SJSA1 (cell line): ENCODE measurements at regions not wholly inside any gene's neighbourhood (a gene's known extent, or its start where the extent isn't known, plus 50 kb on each side); places are given as distances from the start of the nearest gene placed in this dataset.
"Not testable (repeated sequence)": the region's sequence is repeated elsewhere in the genome, so short reads cannot be mapped to it uniquely, and the experiment has no call there.

Experiments used
- DNase-seq, 2 experiments: peaks; one replicate each; pipeline ENCODE4 v3.0.0-alpha.2; 2015 to 2020; ENCODE audit warnings: low spot score in 2 of 2, low read depth in 1 of 2
- H3K27ac ChIP-seq: fragments of 250-450 bp; sonication (Bioruptor Pico); 2 replicates; pipeline ENCODE4 v1.5.1; 2020; ENCODE audit warnings: mild to moderate bottlenecking, moderate library complexity
- H3K27me3 ChIP-seq: fragments of 250-450 bp; sonication (Bioruptor Pico); replicated peaks from 2 replicates; pipeline ENCODE4 v1.5.1; 2020; ENCODE audit warnings: mild to moderate bottlenecking, moderate library complexity
- H3K36me3 ChIP-seq: fragments of 250-450 bp; sonication (Bioruptor Pico); 2 replicates; pipeline ENCODE4 v1.5.1; 2020; ENCODE audit warnings: mild to moderate bottlenecking
- H3K4me1 ChIP-seq: fragments of 250-450 bp; sonication (Bioruptor Pico); replicated peaks from 2 replicates; pipeline ENCODE4 v1.6.1; 2021; ENCODE audit warnings: mild to moderate bottlenecking
- H3K4me3 ChIP-seq: fragments of 250-450 bp; sonication (Bioruptor Pico); 2 replicates; pipeline ENCODE4 v1.5.1; 2020; ENCODE audit warnings: mild to moderate bottlenecking
- H3K9me3 ChIP-seq: fragments of 250-450 bp; sonication (Bioruptor Pico); replicated peaks from 2 replicates; pipeline ENCODE4 v1.5.1; 2020; ENCODE audit warnings: mild to moderate bottlenecking

DNA sequence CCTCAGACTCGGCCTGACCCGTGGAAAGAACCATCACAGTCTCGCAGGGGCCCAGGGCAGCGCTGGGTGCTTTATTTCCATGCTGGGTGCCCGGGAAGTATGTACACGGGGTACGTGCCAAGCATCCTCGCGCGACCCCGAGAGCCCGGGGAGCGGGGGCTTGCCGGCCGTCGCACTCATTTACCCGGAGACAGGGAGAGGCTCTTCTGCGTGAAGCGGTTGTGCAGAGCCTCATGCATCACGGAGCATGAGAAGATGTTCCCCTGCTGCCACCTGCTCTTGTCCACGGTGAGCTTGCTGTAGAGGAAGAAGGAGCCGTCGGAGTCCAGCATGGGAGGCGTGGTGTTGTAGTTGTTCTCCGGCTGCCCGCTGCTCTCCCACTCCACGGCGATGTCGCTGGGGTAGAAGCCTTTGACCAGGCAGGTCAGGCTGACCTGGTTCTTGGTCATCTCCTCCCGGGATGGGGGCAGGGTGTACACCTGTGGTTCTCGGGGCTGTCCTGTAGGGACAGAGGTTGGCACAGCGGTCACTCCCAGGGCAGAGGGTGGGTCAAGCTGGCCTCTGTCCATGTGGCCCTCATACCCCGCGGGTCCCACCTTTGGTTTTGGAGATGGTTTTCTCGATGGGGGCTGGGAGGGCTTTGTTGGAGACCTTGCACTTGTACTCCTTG is 242.8 kb downstream of the TMEM121 start:
- H3K27ac ChIP-seq, DNase-seq, H3K27me3 ChIP-seq, H3K4me3 ChIP-seq, H3K4me1 ChIP-seq, H3K36me3 ChIP-seq, H3K9me3 ChIP-seq: not testable (repeated sequence)

DNA sequence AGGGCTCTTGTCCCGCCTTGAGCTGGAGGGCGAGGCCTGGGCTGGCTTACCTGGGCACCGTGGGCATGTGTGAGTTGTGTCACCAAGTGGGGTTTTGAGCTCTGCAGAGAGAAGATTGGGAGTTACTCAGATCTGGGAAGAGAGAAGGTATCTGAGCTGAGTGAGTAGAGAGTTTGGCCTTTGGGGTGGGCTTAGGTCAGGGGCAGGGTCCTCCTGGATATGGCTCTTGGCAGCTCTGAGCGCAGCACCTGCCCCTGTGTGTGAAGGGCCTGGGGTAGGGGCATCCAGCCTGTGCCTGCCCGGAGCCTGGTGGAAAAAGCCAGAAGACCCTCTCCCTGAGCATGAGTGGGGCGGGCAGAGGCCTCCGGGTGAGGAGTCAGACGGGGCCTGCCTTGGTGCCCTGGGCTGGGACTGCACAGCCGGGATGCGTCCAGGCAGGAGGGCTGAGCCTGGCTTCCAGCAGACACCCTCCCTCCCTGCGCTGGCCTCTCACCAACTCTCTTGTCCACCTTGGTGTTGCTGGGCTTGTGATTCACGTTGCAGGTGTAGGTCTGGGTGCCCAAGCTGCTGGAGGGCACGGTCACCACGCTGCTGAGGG is 244.3 kb downstream of the TMEM121 start:
- not testable (repeated sequence) for H3K27ac ChIP-seq, H3K4me3 ChIP-seq, H3K4me1 ChIP-seq, H3K9me3 ChIP-seq, H3K27me3 ChIP-seq, DNase-seq, H3K36me3 ChIP-seq

DNA sequence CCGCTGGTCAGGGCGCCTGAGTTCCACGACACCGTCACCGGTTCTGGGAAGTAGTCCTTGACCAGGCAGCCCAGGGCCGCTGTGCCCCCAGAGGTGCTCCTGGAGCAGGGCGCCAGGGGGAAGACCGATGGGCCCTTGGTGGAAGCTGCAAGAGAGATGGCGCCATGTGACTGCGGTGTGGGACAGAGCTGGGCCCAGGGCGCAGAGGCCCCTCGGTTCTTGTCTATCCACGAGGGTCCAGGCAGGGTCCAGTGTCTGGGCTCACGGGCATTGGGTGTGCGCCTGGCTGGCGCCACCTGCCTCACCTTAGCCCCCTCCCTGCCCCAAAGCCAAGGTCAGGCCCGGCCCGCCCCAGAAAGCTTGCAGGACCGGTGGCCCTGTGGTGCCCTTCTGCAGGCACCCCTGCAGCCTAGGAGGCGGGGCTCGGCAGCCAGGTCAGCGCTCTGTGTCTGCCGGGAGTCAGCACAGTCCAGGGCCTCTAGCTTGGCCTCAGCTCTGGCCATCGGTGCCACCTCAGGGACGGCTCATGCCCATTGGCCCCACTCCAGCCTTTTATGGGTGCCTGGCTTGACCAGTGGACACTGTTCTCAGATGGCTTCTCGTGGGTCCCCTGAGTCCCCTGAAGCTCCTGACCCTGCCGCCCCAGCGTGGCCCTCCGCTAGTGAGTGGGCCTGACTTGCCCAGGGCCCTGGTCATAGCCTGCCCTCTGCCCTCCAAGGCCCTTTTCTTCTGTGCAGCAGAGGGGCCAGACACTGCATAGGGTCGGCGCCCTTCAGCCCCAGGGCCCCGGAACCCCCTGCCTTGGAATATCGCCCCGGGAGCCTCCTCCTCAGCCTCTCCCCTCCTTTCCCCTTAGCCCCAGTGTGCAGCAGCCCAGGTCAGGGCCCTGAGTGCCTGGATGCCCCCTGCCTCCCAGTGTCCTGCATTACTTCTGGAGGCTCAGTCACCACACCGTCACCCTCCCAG is 245.2 kb downstream of the TMEM121 start:
- not testable (repeated sequence) for H3K4me3 ChIP-seq, H3K9me3 ChIP-seq, H3K27ac ChIP-seq, H3K27me3 ChIP-seq, H3K4me1 ChIP-seq, H3K36me3 ChIP-seq, DNase-seq

DNA sequence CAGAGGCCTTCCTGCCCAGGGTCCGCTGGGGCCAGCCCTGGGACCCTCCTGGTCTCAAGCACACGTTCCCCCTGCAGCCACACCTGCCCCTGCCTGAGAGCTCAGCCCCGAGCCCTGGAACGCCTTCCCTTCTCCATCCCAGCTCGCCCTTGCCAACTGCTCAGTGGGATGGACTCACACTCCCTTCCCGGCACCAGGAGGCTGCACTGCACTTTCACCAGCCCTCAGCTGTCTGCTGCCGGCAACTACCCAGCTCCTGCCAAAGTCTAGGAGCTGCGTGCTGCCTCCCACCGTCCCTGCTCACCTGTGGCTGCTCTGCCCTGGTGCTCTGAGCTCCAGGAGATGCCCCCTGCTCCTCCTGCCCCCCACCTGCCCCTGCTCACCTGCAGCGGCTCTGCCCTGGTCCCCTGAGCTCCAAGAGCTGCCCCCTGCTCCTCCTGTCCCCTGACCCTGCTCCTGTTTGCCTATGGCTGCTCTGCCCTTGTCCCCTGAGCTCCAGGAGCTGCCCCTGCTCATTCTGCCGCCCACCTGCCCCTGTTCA is 246.4 kb downstream of the TMEM121 start:
- not testable (repeated sequence) for H3K9me3 ChIP-seq, H3K4me1 ChIP-seq, H3K27ac ChIP-seq, H3K4me3 ChIP-seq, DNase-seq, H3K36me3 ChIP-seq, H3K27me3 ChIP-seq

DNA sequence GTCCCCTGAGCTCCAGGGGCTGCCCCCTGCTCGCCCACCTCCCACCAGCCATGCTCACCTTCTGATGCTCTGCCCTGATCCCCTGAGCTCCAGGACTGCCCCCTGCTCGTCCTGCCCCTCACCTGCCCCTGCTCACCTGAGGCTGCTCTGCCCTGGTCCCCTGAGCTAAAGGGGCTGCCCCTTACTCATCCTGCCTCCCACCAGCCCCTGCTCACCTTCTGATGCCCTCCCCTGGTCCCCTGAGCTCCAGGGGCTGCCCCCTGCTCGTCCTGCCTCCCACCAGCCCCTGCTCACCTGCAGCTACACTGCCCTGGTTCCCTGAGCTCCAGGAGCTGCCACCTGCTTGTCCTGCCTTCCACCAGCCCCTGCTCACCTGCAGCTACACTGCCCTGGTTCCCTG is 247.2 kb downstream of the TMEM121 start:
- Histone ChIP-seq H3K36me3 (no peaks in the 10 kb centered on the region), H3K9me3 (no peaks in the 10 kb centered on the region), H3K4me3 (no peak overlapping the region), H3K4me1 (no peaks in the 10 kb centered on the region), H3K27ac (no peak overlapping the region), H3K27me3 (no peaks in the 10 kb centered on the region)
- DNase-seq: no peak

DNA sequence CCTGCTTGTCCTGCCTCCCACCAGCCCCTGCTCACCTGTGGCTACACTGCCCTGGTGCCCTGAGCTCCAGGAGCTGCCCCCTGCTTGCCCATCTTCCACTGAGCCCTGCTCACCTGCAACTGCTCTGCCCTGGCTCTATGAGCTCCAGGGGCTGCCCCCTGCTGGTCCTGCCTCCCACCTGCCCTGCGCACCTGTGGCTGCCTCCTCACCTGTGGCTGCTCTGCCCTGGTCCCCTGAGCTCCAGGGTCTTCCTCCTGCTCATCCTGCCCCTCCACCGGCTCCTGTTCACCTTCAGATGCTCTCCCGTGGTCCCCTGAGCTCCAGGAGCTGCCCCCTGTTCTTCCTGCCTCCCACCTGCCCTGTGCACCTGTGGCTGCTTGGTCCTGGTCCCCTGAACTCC is 247.6 kb downstream of the TMEM121 start:
- no peaks in the 10 kb centered on the region for H3K4me1 ChIP-seq
- no peak overlapping the region for H3K27ac ChIP-seq
- H3K4me3 ChIP-seq: no peak overlapping the region
- no peaks in the 10 kb centered on the region for H3K9me3 ChIP-seq
- H3K27me3 ChIP-seq: no peaks in the 10 kb centered on the region
- no peaks in the 10 kb centered on the region for H3K36me3 ChIP-seq
- DNase-seq: no peak

DNA sequence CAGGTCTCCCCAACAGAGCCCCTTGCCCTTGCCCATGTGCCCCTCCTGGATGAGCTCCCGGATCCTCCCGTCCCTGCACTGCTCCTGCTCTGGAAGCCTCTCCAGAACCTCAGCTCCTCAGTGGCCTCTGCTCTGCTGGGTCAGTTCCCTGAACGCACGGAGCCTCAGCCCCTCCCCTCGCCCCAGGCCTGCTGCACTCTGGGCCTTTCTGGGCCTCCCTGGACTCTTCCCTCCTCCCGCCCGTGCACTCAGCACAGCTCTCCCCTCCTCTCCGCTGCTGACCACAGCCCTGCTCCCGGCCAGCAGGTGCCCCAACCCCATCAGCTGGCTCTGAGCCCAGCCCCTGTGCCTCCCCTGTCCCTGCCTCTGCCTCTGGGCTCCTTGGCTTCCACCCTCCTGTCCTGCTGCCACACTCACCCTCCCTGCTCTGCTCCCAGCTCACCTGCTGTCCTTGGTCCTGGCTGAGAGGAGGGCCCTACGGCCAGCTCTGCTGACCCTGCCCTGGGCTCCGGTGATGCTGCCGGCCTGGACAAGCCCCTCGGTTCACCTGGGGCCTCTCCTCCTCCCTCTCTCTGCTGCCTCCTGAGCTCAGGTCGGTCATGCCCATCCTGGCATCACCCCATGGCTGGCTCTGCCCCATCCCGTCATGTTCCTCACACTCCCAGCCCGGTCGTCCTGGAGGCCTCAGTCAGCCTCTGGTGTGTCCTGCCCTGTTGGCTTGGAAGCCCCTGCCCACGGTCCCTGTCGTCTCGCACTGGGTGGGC is 248.4 kb downstream of the TMEM121 start:
- not testable (repeated sequence) for DNase-seq, H3K4me1 ChIP-seq, H3K4me3 ChIP-seq, H3K36me3 ChIP-seq, H3K27me3 ChIP-seq, H3K27ac ChIP-seq, H3K9me3 ChIP-seq

DNA sequence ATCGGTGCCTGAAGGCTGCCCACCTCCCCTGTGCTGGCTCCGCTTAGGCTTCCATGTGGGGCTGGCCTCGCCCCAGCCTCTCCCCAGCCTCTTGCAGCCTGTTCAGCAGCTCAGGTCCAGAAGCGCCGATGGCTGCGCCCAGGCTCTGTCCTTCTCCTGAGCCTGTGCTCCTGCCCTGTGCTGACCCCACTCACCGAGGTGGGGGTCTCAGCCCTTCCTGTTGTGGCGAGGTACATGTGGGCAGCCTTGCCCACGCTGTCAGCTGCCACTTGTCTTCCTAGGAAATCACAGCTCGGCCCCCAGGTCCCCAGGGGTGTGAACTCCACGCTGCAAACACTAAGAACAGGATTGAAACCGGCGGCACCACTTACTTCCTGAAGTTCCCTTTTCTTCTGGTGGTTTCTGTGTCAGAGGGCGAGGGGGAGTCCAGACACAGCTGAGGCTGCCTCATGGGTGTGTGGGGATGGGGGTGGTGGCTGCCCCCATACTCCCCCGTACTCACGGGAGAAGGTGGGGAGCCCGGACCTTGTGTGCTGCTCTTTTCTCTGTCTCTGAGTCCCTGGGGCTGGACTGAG is 249.1 kb downstream of the TMEM121 start:
- not testable (repeated sequence) for H3K4me3 ChIP-seq, H3K27me3 ChIP-seq, H3K27ac ChIP-seq, H3K9me3 ChIP-seq, DNase-seq, H3K36me3 ChIP-seq, H3K4me1 ChIP-seq

DNA sequence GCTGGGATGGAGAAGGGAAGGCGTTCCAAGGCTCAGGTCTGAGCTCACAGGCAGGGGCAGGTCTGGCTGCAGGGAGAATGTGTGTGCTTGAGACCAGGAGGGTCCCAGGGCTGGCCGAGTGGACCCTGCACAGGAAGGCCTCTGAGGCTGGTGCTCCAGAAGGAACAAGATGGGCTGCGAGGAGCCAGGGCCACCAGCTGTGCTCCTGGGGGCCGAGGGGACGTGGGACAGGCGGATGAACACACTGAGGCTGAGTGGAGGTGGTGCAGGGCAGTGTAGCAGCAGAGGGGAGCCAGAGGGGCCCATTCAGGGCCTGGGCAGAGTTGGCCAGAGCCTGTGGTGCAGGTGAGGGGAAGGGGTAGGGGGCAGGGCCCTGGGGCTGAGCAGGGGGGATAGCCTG is 249.7 kb downstream of the TMEM121 start:
- not testable (repeated sequence) for H3K36me3 ChIP-seq, H3K27me3 ChIP-seq, DNase-seq, H3K4me3 ChIP-seq, H3K9me3 ChIP-seq, H3K27ac ChIP-seq, H3K4me1 ChIP-seq

DNA sequence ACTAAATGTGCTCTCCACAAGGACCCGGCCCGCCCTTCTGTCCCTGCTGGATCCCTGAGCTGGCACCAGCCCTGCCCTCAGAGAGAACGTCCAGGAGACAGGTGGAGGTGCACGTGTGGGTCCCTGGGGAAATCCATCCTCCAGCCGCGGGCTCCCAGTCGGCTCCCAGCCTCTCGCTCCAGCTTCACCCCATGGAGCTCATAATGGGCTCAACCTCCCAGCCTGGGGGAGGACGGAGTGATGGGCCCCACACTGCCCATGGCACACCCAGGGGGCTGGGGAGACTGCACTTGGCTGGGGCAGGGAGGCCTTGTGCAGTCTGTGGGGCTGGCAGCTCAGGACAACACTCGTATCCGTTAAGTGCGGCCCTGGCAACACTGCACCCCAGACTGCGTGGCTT is 250.5 kb downstream of the TMEM121 start:
- no peaks in the 10 kb centered on the region for H3K36me3 ChIP-seq
- H3K4me1 ChIP-seq: no peaks in the 10 kb centered on the region
- H3K27me3 ChIP-seq: no peaks in the 10 kb centered on the region
- H3K4me3 ChIP-seq: no peak overlapping the region
- H3K27ac ChIP-seq: no peak overlapping the region
- no peaks in the 10 kb centered on the region for H3K9me3 ChIP-seq
- DNase-seq: no peak

DNA sequence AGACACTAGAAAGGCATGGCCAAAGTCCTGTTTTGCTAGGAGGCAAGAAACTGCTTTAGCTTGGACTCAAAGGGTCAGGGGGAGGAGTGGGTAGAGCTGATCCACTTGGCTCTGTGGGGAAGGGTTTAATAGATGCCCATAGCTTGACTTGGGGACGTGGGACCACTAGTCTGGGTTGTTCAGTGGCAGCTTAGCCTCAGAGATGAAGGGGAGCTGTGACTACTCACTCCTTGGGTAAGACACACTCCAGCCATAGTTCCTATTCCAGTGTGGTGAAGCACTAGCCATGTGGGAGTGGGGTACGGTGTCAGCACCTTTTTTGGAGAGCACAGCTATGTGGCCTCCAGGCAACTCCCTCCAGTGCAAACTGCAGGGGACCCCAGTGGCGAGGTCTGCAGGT is 257.3 kb downstream of the TMEM121 start:
- Histone ChIP-seq H3K4me1 (no peaks in the 10 kb centered on the region), H3K36me3 (no peaks in the 10 kb centered on the region), H3K4me3 (no peak overlapping the region), H3K27me3 (no peaks in the 10 kb centered on the region), H3K9me3 (no peaks in the 10 kb centered on the region), H3K27ac (no peak overlapping the region)
- no peak for DNase-seq

DNA sequence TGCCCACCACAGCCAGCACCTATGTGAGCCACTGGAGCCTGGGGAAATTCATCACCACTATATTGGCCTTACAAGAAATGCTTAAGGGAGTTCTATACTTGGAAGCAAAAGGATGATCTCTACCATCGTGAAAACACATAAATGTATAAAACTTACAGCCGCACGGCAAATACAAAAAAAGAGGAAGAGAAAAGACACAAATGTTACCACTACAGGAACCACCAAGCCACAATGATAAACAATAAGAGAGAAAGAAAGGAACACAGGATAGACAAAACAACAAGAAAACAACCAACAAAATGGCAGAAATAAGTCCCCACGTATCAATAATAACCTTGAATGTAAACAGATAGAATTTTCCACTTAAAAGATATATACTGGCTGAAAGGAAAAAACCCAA is 267.5 kb downstream of the TMEM121 start:
- H3K4me3 ChIP-seq: no peak overlapping the region
- no peak for DNase-seq
- no peaks in the 10 kb centered on the region for H3K9me3 ChIP-seq
- no peaks in the 10 kb centered on the region for H3K27me3 ChIP-seq
- H3K27ac ChIP-seq: no peak overlapping the region
- no peaks in the 10 kb centered on the region for H3K4me1 ChIP-seq
- no peaks in the 10 kb centered on the region for H3K36me3 ChIP-seq

DNA sequence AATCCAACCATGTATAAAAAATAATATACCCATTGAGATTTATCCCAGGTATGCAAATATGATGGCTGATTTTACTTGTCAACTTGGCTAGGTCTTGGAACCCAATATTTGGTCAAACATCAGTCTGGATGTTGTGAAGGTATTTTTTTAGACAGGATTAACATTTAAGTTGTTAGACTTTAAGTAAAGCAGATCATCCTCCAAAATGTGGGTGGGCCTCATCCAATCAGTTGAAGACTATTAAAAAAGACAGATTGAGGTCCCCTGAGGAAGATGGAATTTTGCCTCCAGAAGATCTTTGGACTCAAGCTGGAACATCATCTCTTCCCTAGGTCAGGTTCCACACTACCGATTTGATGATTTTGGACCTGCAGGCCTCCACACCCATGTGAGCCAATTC is 271.2 kb downstream of the TMEM121 start:
- H3K4me3 ChIP-seq: no peak overlapping the region
- no peak for DNase-seq
- H3K9me3 ChIP-seq: no peaks in the 10 kb centered on the region; the same call in 1 of the 2 replicates
- H3K4me1 ChIP-seq: no peaks in the 10 kb centered on the region
- H3K27ac ChIP-seq: no peak overlapping the region
- H3K27me3 ChIP-seq: no peaks in the 10 kb centered on the region
- no peaks in the 10 kb centered on the region for H3K36me3 ChIP-seq
